GM12873 (cell line): ENCODE measurements at regions not wholly inside any gene's neighbourhood (a gene's known extent, or its start where the extent isn't known, plus 50 kb on each side); places are given as distances from the start of the nearest gene placed in this dataset.

Experiments used
- CTCF ChIP-seq: IDR thresholded peaks from 2 replicates; pipeline ENCODE4 v1.5.1; 2012; ENCODE audit warnings: low read depth, mild to moderate bottlenecking, moderate library complexity, low read length, control low read depth; ENCODE audit not compliant: insufficient read depth; ENCODE audit errors: missing control alignments

GRCh38 chr10:36519909-36520308, 605.5 kb upstream of the ANKRD30A start:
- TF ChIP-seq CTCF = no peak

- TF ChIP-seq CTCF = no peak
Measured at GRCh38 chr10:36516281-36516680, 609.1 kb upstream of the ANKRD30A start.

GRCh38 chr10:36515319-36515718, 610.1 kb upstream of the ANKRD30A start:
- TF ChIP-seq CTCF = no peak

- no peak for TF ChIP-seq CTCF
Measured at GRCh38 chr10:36507715-36508114, 617.7 kb upstream of the ANKRD30A start.

DNA sequence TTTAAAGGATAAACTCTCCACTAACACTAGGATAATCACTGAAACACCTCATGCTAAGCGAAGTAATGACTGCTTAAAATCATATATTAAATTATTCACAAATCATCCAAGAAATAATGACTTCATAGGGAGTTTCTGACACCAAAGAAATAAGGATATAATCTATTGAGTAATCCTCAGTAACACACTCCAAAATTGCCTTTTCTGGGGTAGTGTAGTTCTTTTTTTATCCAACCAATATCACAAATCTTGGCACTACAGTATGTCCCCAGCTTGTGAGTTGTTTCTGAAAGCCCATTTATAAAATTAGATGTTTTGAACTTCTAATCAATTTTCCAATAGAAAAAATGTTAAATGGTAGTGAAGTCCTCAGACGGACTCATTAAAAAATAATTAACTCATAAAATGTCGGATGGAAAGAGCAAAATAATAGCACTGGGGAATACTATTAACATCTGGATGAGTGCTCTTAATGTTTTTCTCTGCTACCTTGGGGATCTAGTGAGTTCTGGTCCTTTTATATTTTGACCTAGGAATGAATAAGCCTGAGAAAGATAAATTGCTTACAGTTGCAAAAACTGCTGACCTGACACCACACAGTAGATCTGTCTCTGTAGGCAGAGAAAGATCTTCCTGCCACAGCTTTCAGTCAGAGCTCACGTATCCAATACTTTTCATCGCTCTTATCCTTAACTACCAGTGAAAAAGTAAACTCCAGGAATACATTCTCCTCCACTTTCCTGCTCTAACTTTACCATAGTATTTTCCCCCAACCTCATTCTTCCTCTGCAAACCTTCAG, 618.5 kb upstream of the ANKRD30A start:
- TF ChIP-seq CTCF = no peak

GRCh38 chr10:36506261-36506660, 619.1 kb upstream of the ANKRD30A start:
- TF ChIP-seq CTCF = no peak

GRCh38 chr10:36504758-36505157, 620.6 kb upstream of the ANKRD30A start:
- TF ChIP-seq CTCF = no peak
